HG03039 (cell line): ENCODE measurements at regions not wholly inside any gene's neighbourhood (a gene's known extent, or its start where the extent isn't known, plus 50 kb on each side); places are given as distances from the start of the nearest gene placed in this dataset.

Experiments
- ATAC-seq: cut with Tn5 transposase; IDR thresholded peaks from one replicate; pipeline ENCODE4 v1.9.1; 2021; ENCODE audit warnings: mild to moderate bottlenecking, moderate library complexity; ENCODE audit not compliant: unreplicated experiment

- no peak for ATAC-seq
Observed at GRCh38 chr10:78312197-78313047, 278.8 kb downstream of the RPS24 start.

GRCh38 chr10:78313048-78313381 is 279.4 kb downstream of the RPS24 start:
- no peak for ATAC-seq

DNA sequence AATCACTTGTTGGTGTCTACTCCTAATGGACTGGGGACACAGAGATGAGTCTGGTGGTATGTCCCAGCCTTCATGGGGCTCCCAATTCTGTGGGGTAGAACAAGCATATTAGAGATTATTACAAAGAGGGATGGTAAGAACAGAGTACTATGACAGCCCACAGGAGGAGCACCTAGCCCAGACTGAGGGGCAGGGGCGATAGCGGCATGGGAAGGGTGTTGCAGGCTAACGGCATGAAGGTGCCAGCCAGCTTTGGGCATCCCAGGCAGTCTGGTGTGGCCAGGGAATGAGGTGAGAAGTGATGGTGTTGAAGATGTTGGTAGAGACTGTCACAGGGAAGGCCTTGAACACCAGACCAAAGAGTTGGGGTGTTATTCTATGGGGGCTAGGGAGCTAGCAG is 280.0 kb downstream of the RPS24 start:
- ATAC-seq = no peak

DNA sequence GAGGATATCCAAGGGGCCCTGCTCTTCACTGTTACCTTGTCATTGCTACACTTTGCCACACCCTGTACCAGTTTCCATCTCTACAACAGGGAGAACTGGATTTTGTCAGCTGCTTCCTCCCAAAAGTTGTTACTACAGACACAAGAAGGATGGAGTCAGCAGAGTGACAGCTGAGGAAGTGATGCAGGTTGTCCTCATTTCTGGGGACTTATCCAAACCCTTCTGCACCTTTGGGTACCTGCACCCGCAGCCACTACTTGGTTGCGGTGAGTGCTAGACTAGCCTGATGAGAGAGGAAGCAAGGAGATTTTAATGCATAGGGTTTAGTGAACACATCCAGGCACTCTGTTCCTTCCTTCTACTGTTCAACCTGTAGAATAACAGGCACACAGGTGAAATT is 281.0 kb downstream of the RPS24 start:
- ATAC-seq = no peak

- ATAC-seq = no peak
Observed at GRCh38 chr10:78316451-78316931, 282.8 kb downstream of the RPS24 start.

DNA sequence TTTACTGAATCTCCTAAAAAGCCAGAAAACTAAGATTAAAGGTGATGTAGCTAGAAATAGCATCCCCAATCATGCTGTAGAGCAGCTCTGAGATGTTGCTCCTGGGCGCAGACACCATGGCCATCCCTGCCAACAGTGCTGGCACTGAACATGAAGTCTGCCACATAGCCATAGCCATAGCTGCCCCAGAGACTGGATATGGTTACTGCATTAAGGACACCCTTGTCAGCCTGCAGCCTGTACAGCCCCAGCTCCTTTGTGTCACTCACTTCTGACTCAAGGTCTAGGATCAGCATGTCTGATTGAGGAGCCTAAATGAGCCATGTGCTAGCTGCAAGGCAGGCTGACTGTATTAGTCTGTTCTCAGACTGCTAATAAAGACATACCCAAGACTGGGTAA is 284.6 kb downstream of the RPS24 start:
- no peak for ATAC-seq

DNA sequence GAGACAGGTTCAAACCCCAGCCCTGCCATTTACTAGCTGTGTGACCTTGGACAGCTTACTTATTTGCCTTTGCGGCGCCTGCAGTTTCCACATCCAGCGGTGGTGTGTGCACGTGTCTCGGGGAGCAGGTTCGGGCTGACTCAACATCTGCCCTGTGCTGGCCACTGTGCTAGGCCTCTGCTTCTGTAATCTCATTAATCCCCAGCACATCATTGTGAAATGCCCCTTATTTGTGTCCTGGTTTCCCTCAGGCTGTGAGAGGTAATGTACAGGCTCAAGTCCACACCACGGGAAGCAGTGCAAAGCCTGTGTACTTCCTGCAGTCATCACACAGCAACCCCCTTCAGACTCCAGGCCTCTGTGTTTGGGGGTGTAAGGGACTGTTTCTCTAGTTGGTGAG is 285.7 kb downstream of the RPS24 start:
- no peak for ATAC-seq

- no peak for ATAC-seq
Observed at GRCh38 chr10:78319841-78320240, 286.2 kb downstream of the RPS24 start.

- no peak for ATAC-seq
Observed at GRCh38 chr10:78320506-78320905, 286.8 kb downstream of the RPS24 start.

DNA sequence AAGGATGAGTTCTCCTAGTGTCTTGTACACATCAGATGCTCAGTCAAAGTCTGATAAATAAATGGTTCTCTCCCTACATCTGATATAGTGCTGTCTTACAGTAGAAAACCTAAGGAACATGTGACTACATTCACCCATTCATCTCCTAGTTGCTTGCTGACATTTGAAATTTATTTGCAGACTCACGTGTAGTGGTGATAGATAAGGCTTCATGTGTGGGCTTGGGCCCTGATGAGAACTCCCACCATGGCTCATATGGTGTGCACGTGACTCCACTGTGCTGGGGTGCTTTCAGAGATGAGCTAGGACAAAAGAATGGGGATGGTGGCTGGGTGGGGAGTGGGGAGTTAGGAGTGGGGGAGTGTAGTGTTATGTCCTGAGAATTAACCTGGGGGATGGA is 287.3 kb downstream of the RPS24 start:
- ATAC-seq = no peak

DNA sequence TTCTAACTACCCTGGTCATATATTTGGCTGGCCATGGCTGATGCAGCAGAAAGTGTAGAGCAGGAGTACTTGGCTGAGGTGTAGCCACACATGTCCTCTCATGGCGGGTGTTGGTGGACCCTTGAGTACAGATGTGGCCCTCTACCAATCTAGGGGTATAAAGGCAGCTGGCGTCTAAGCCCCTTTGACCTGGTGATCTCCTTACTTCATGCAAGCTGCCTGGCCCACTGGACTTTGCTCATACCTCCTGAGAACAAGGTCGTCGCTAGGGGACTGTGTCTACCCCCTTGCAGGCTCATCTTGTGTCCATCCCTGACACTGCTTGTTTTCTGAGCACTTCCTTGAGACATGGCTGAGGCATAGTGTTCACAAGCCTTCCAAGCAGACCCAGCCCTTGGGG is 287.8 kb downstream of the RPS24 start:
- ATAC-seq = no peak

GRCh38 chr10:78326372-78326771 is 292.7 kb downstream of the RPS24 start:
- no peak for ATAC-seq

- ATAC-seq = no peak
Observed at GRCh38 chr10:78327778-78328591, 294.3 kb downstream of the RPS24 start.

GRCh38 chr10:78328592-78329404 is 295.1 kb downstream of the RPS24 start:
- ATAC-seq = no peak

DNA sequence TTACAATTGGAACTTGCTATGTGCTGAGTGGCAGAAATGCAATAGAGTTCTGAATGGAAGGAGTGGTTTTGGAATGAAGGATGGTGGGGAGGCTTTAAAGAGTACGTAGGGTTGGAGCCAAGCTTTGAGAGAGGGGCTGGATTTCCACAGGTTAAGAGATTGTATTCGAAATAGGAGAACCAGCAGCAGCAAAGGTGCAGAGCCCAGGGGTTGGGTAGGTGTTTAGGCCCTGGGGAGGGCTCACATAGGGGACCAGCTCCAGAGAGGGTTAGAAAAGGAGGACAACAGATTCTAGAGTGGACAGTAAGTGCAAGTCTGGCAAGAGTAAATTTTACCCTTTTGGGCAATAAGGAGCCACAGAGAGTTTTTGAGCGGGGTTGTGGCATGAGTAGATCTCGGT is 297.2 kb downstream of the RPS24 start:
- no peak for ATAC-seq

- no peak for ATAC-seq
Observed at GRCh38 chr10:78331391-78331922, 297.8 kb downstream of the RPS24 start.

- ATAC-seq = no peak
Observed at GRCh38 chr10:78332012-78332411, 298.3 kb downstream of the RPS24 start.

DNA sequence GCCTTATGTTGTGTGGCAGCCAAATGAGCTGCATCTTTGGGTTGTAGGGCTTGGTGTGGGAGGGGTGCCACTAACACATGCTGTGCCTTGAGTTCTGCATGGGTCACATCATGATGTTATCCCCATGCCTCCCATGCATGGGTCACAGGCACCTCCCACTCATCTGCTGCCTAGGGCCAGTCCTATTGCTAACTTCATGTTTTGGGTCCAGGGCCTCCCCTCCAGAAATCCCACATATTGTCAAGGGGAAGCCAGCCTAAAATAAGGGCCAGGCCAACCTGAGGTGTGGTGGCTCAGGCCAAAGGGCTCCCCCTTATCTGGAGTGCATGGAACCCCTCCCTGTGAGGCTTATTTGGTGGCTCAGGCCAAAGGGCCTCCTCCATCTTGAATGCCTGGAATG is 299.0 kb downstream of the RPS24 start:
- ATAC-seq = no peak

GRCh38 chr10:78333362-78334143 is 299.9 kb downstream of the RPS24 start:
- no peak for ATAC-seq

DNA sequence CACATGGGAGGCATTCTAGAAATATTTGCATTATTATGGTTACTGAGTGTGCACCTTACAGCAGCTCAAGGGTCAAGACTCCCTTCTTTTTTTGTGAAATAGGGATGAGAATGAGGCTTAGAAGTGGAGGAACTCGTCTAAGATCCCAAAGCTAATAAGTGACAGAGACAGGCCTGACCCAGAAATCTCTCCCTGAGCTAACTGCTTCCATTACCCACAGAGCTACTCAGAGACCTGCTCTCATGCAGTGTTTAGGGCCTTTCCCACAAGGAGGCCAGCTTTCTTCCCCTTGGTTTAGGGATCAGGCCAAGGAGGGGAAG is 301.7 kb downstream of the RPS24 start:
- no peak for ATAC-seq
